ENCODE measurements at regions not wholly inside any gene's neighbourhood (a gene's known extent, or its start where the extent isn't known, plus 50 kb on each side); places are given as distances from the start of the nearest gene placed in this dataset.

DNA sequence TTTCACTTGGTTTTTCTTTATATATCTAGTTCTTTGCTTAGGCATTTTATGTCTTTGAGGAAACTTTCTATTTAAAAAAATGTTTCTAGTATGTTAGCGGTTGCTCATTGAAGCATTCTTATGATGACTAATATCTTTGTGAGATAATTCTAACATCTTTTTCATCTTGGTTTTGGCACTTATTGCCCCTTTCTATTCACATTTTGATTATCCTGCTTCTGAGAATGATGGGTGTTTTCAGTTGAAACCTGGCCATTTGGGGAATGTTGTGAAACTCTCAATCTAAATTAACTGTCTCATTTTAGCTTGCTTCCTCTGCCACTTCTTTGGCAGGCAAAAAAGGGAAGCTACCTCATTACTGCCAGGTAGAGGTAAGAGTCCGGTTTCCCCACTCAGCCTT, 683.1 kb downstream of the DOK5 start:
- Histone ChIP-seq H2AK5ac (ENCODE audit: insufficient read length, low read length) (no peak overlapping the region), H3K23ac (ENCODE audit: insufficient read length, low read depth, low read length) (no peak overlapping the region), H3K14ac (ENCODE audit: insufficient read depth, low read length) (no peak overlapping the region), H4K20me1 (ENCODE audit: control insufficient read depth, insufficient read depth, insufficient read length) (no peaks in the 10 kb centered on the region), H3K23me2 (ENCODE audit: insufficient read length, low read depth, low read length, poor library complexity, severe bottlenecking) (no peaks in the 10 kb centered on the region), H4K5ac (ENCODE audit: insufficient read length, low read depth, low read length) (no peak overlapping the region), H4K8ac (replicated peaks; ENCODE audit: insufficient read length, low read depth, low read length) (no peak overlapping the region), H2BK12ac (ENCODE audit: insufficient read length, low read depth, low read length) (no peak overlapping the region), H3K56ac (ENCODE audit: insufficient read length, low read depth, low read length) (no peak overlapping the region), H4K91ac (ENCODE audit: insufficient read length, low read depth, low read length) (no peak overlapping the region), H2BK120ac (ENCODE audit: low read depth, low read length, poor library complexity, severe bottlenecking) (no peak overlapping the region), H2BK15ac (ENCODE audit: low read depth, low read length) (no peak overlapping the region), H3T11ph (ENCODE audit: low read length) (no peak overlapping the region), H3K9ac (ENCODE audit: extremely low read depth, insufficient read length, low read length) (no peak overlapping the region), H2AFZ (ENCODE audit: low read length) (no peak overlapping the region), H3K79me2 (ENCODE audit: insufficient read depth, low read length) (no peaks in the 10 kb centered on the region), H3K4ac (ENCODE audit: low read depth, low read length) (no peak overlapping the region), H3K18ac (ENCODE audit: insufficient read length, low read depth, low read length) (no peak overlapping the region), H3K27me3 (ENCODE audit: insufficient read depth, low read length) (no peaks in the 10 kb centered on the region), H2BK5ac (ENCODE audit: insufficient read length, low read length) (no peak overlapping the region), H3K9me3 (ENCODE audit: control insufficient read depth, low read depth, low read length) (no peaks in the 10 kb centered on the region), H2BK20ac (ENCODE audit: low read depth, low read length, poor library complexity, severe bottlenecking) (no peak overlapping the region), H3K79me1 (ENCODE audit: insufficient read depth, low read depth, low read length, poor library complexity, severe bottlenecking) (no peaks in the 10 kb centered on the region), H3K4me2 (ENCODE audit: insufficient read depth, insufficient read length, low read length) (no peak overlapping the region), H3K4me1 (ENCODE audit: insufficient read depth, low read length) (no peaks in the 10 kb centered on the region), H3K27ac (ENCODE audit: insufficient read length, low read depth, low read length) (no peak overlapping the region)
- Mint-ChIP-seq H3K36me3 (ENCODE audit: insufficient read depth in 1 of 3, low read depth in 3 of 3) (peaks cover 0 to 4% (median 1%) of the 10 kb centered on the region in 3 experiments; a peak in 1 of 7 replicates), H3K4me3 (no peak overlapping the region), H3K27me3 (ENCODE audit: low read depth) (no peaks in the 10 kb centered on the region; the same call in 1 of the 2 replicates), H3K27ac (no peak overlapping the region), H3K4me1 (no peaks in the 10 kb centered on the region), H3K9me3 (peaks cover 4 to 5% of the 10 kb centered on the region in 2 experiments; a peak in 4 of 5 replicates)
- no peak for TF ChIP-seq CTCF (conservative IDR thresholded peaks at IDR 0.05)
- no CpG with 5 or more reads among the region's 2 CpGs for WGBS (ENCODE audit: extremely low coverage, insufficient read length, low lambda C conversion rate)
- no peak for DNase-seq

All from H9 (cell line).